GM18873 (cell line): ENCODE measurements at regions not wholly inside any gene's neighbourhood (a gene's known extent, or its start where the extent isn't known, plus 50 kb on each side); places are given as distances from the start of the nearest gene placed in this dataset.
"Not testable (repeated sequence)": the region's sequence is repeated elsewhere in the genome, so short reads cannot be mapped to it uniquely, and the experiment has no call there.

ENCODE experiments used
- ATAC-seq: cut with Tn5 transposase; IDR thresholded peaks from one replicate; pipeline ENCODE4 v1.9.1; 2021; ENCODE audit warnings: mild to moderate bottlenecking, moderate library complexity, moderate number of reproducible peaks; ENCODE audit not compliant: unreplicated experiment, low FRiP score

- ATAC-seq, result no peak
These were observed 724.9 kb downstream of the MAT2B start for GRCh38 chr5:164230341-164230740.

- ATAC-seq, result no peak
These were observed 728.4 kb downstream of the MAT2B start for GRCh38 chr5:164233791-164234190.

- no peak for ATAC-seq
These were observed 728.9 kb downstream of the MAT2B start for GRCh38 chr5:164234321-164234720.

GRCh38 chr5:164235300-164235891, 730.0 kb downstream of the MAT2B start:
- ATAC-seq, result no peak

- ATAC-seq, result no peak
These were observed 732.1 kb downstream of the MAT2B start for GRCh38 chr5:164237486-164237885.

- ATAC-seq, result not testable (repeated sequence)
These were observed 746.4 kb downstream of the MAT2B start for GRCh38 chr5:164251781-164252180.

- ATAC-seq, result no peak
These were observed 748.3 kb downstream of the MAT2B start for GRCh38 chr5:164253764-164254163.

GRCh38 chr5:164255598-164256213, 750.3 kb downstream of the MAT2B start:
- ATAC-seq, result no peak

- no peak for ATAC-seq
These were observed 750.9 kb downstream of the MAT2B start for GRCh38 chr5:164256351-164256750.

GRCh38 chr5:164256954-164257353, 751.5 kb downstream of the MAT2B start:
- no peak for ATAC-seq

GRCh38 chr5:164265566-164265965, 760.1 kb downstream of the MAT2B start:
- ATAC-seq, result no peak

- ATAC-seq, result no peak
These were observed 761.2 kb downstream of the MAT2B start for GRCh38 chr5:164266571-164266970.

GRCh38 chr5:164277720-164278119, 772.3 kb downstream of the MAT2B start:
- ATAC-seq, result no peak

GRCh38 chr5:164289526-164289925, 784.1 kb downstream of the MAT2B start:
- no peak for ATAC-seq

GRCh38 chr5:164296603-164297080, 791.2 kb downstream of the MAT2B start:
- no peak for ATAC-seq

- ATAC-seq, result no peak
These were observed 792.7 kb downstream of the MAT2B start for GRCh38 chr5:164298165-164298564.

- ATAC-seq, result no peak
These were observed 794.9 kb downstream of the MAT2B start for GRCh38 chr5:164300295-164300694.

GRCh38 chr5:164301136-164301535, 795.7 kb downstream of the MAT2B start:
- no peak for ATAC-seq

- no peak for ATAC-seq
These were observed 796.3 kb downstream of the MAT2B start for GRCh38 chr5:164301708-164302107.

- no peak for ATAC-seq
These were observed 797.3 kb downstream of the MAT2B start for GRCh38 chr5:164302533-164303235.

- no peak for ATAC-seq
These were observed 798.3 kb downstream of the MAT2B start for GRCh38 chr5:164303646-164304215.
